NCI-H524 (cell line): ENCODE measurements at regions not wholly inside any gene's neighbourhood (a gene's known extent, or its start where the extent isn't known, plus 50 kb on each side); places are given as distances from the start of the nearest gene placed in this dataset.
"Not testable (repeated sequence)": the region's sequence is repeated elsewhere in the genome, so short reads cannot be mapped to it uniquely, and the experiment has no call there.

ENCODE experiments used
- DNase-seq, 2 experiments: peaks; one replicate each; lab custom pipeline; 2025; lab: John Stamatoyannopoulos, UW

- DNase-seq: no peak
Measured at GRCh38 chr9:111276431-111277128, 53.4 kb downstream of the OR2K2 start.

- DNase-seq: no peak
Measured at GRCh38 chr9:111274737-111275136, 55.3 kb downstream of the OR2K2 start.

- no peak for DNase-seq
Measured at GRCh38 chr9:111272581-111272980, 57.4 kb downstream of the OR2K2 start.

GRCh38 chr9:111271481-111272080, 58.4 kb downstream of the OR2K2 start:
- DNase-seq: no peak

- no peak for DNase-seq
Measured at GRCh38 chr9:111271047-111271446, 59.0 kb downstream of the OR2K2 start.

GRCh38 chr9:111266024-111266423, 64.0 kb downstream of the OR2K2 start:
- DNase-seq: not testable (repeated sequence)

GRCh38 chr9:111263116-111263515, 66.9 kb downstream of the OR2K2 start:
- DNase-seq: no peak

- DNase-seq: no peak
Measured at GRCh38 chr9:111258875-111259271, 71.2 kb downstream of the OR2K2 start.

- no peak for DNase-seq
Measured at GRCh38 chr9:111258209-111258874, 71.7 kb downstream of the OR2K2 start.

- DNase-seq: no peak
Measured at GRCh38 chr9:111253742-111254437, 76.1 kb downstream of the OR2K2 start.

GRCh38 chr9:111250875-111251842, 78.9 kb downstream of the OR2K2 start:
- no peak for DNase-seq

GRCh38 chr9:111237447-111237846, 92.6 kb downstream of the OR2K2 start:
- no peak for DNase-seq

GRCh38 chr9:111236332-111236731, 93.7 kb downstream of the OR2K2 start:
- no peak for DNase-seq

- no peak for DNase-seq
Measured at GRCh38 chr9:111233963-111234362, 96.1 kb downstream of the OR2K2 start.

GRCh38 chr9:111232997-111233790, 96.8 kb downstream of the OR2K2 start:
- DNase-seq: no peak

GRCh38 chr9:111231801-111232580, 98.0 kb downstream of the OR2K2 start:
- DNase-seq: peak in 1 of 2 experiments; percentile 6

GRCh38 chr9:111222757-111223156, 107.3 kb downstream of the OR2K2 start:
- DNase-seq: no peak

- no peak for DNase-seq
Measured at GRCh38 chr9:111212874-111213273, 117.2 kb downstream of the OR2K2 start.

GRCh38 chr9:111198936-111199335, 131.1 kb downstream of the OR2K2 start:
- no peak for DNase-seq

GRCh38 chr9:111197256-111197655, 132.8 kb downstream of the OR2K2 start:
- no peak for DNase-seq
